OCI-LY7 (cell line): ENCODE measurements at regions not wholly inside any gene's neighbourhood (a gene's known extent, or its start where the extent isn't known, plus 50 kb on each side); places are given as distances from the start of the nearest gene placed in this dataset.

Experiments
- BruUV-seq: library from RNA; stranded (reverse); fragments of 400-500 nt; replicated peaks from 2 replicates; lab custom pipeline; 2021; lab: Mats Ljungman, UMichigan
- CTCF ChIA-PET: fragments of 300-600 bp; sonication (Branson Sonifier 250); formaldehyde crosslinking; loops from one replicate; lab custom pipeline; 2022; ENCODE audit warnings: antibody characterized with exemption; ENCODE audit not compliant: unreplicated experiment; lab: Charles Lee
- POLR2A ChIA-PET: fragments of 300-600 bp; sonication (Branson Sonifier 250); formaldehyde crosslinking; loops from one replicate; lab custom pipeline; 2022; ENCODE audit warnings: antibody characterized with exemption; lab: Charles Lee
- DNase-seq: peaks from one replicate; pipeline ENCODE4 v3.0.0-alpha.2; 2015; ENCODE audit warnings: low spot score
- H2AFZ ChIP-seq: fragments of 200-600 bp; sonication (generic), shearing (Covaris generic); 2 replicates; pipeline ENCODE4 v1.6.1; 2014; ENCODE audit warnings: mild to moderate bottlenecking, antibody characterized with exemption, low read length, moderate library complexity
- H3K27ac ChIP-seq: fragments of 200-600 bp; sonication (generic); 2 replicates; pipeline ENCODE4 v1.5.1; 2014; ENCODE audit warnings: mixed run types, low read depth, mild to moderate bottlenecking, moderate library complexity, low read length, inconsistent platforms; ENCODE audit not compliant: poor library complexity, severe bottlenecking
- H3K36me3 ChIP-seq: fragments of 200-600 bp; sonication (generic); 2 replicates; pipeline ENCODE4 v1.6.1; 2014; ENCODE audit warnings: mild to moderate bottlenecking, antibody characterized with exemption, low read length, moderate library complexity, mixed read lengths; ENCODE audit not compliant: insufficient read depth
- H3K4me1 ChIP-seq: fragments of 200-600 bp; sonication (generic); 2 replicates; pipeline ENCODE4 v1.5.1; 2014; ENCODE audit warnings: mild to moderate bottlenecking, low read length; ENCODE audit not compliant: insufficient read depth, poor library complexity, severe bottlenecking
- H3K4me2 ChIP-seq: fragments of 200-600 bp; sonication (generic); 2 replicates; pipeline ENCODE4 v1.6.1; 2014; ENCODE audit warnings: mild to moderate bottlenecking, low read length
- H3K4me3 ChIP-seq: fragments of 200-600 bp; sonication (generic); 2 replicates; pipeline ENCODE4 v1.5.1; 2014; ENCODE audit warnings: mild to moderate bottlenecking, low read depth, low read length; ENCODE audit not compliant: poor library complexity, severe bottlenecking
- H3K79me2 ChIP-seq: fragments of 200-600 bp; sonication (generic); 2 replicates; pipeline ENCODE4 v1.6.1; 2016; ENCODE audit warnings: low read depth, mild to moderate bottlenecking, low read length, moderate library complexity, mixed read lengths; ENCODE audit not compliant: insufficient read depth
- H3K9me2 ChIP-seq: fragments of 200-600 bp; sonication (generic); 2 replicates; pipeline ENCODE4 v1.6.1; 2016; ENCODE audit warnings: mild to moderate bottlenecking, low read length, mixed read lengths; ENCODE audit not compliant: insufficient read depth
- H3K9me3 ChIP-seq: fragments of 200-600 bp; sonication (generic); 2 replicates; pipeline ENCODE4 v1.6.1; 2014; ENCODE audit warnings: mild to moderate bottlenecking, mixed run types, low read length, mixed read lengths
- H4K20me1 ChIP-seq: fragments of 200-600 bp; sonication (generic); 2 replicates; pipeline ENCODE4 v1.6.1; 2014; ENCODE audit warnings: mild to moderate bottlenecking, antibody characterized with exemption, low read length, moderate library complexity, mixed read lengths; ENCODE audit not compliant: insufficient read depth
- CTCF ChIP-seq: fragments of 200-600 bp; sonication (generic); conservative IDR thresholded peaks from 2 replicates; pipeline ENCODE4 v1.5.1; 2014; ENCODE audit warnings: mild to moderate bottlenecking, antibody characterized with exemption, low read length, moderate library complexity, mixed read lengths
- EZH2phosphoT487 ChIP-seq: fragments of 200-600 bp; sonication (generic); IDR thresholded peaks from 2 replicates; pipeline ENCODE4 v1.6.1; 2018; ENCODE audit warnings: low read depth, borderline replicate concordance, mild to moderate bottlenecking, mixed run types, antibody characterized with exemption, low read length, moderate library complexity, mixed read lengths
- intact Hi-C: fragments of 100-400 bp; cut with micrococcal nuclease; formaldehyde crosslinking; loops from one replicate; pipeline ENCODE4 v1.10.0; 2022; ENCODE audit not compliant: unreplicated experiment

- TF ChIP-seq CTCF (no peak), EZH2phosphoT487 (no peak)
- BruUV-seq, result no TSS peak
- Histone ChIP-seq H3K27ac (no peak overlapping the region), H3K9me3 (no peaks in the 10 kb centered on the region), H3K4me3 (no peak overlapping the region), H3K36me3 (no peaks in the 10 kb centered on the region), H3K4me1 (no peaks in the 10 kb centered on the region), H3K79me2 (no peaks in the 10 kb centered on the region), H3K4me2 (no peak overlapping the region), H4K20me1 (no peaks in the 10 kb centered on the region), H3K9me2 (no peaks in the 10 kb centered on the region), H2AFZ (no peak overlapping the region)
- POLR2A ChIA-PET, result interaction anchor here (1.1 kb wide), 1 partner anchor 10 kb away, joined by 6 read pairs; no protein-coding TSS in a partner anchor
- no peak for DNase-seq
- intact Hi-C loops, result loop anchor here (10.0 kb wide), 1 partner anchor 679 kb away; no protein-coding TSS in a partner anchor
- CTCF ChIA-PET, result no interaction called here
Measured at GRCh38 chr4:181523973-181524372, 719.2 kb upstream of the TENM3 start.

- Histone ChIP-seq H3K4me2 (no peak overlapping the region), H2AFZ (no peak overlapping the region), H3K9me3 (no peaks in the 10 kb centered on the region), H3K79me2 (no peaks in the 10 kb centered on the region), H3K4me3 (no peak overlapping the region), H3K9me2 (no peaks in the 10 kb centered on the region), H4K20me1 (no peaks in the 10 kb centered on the region), H3K4me1 (no peaks in the 10 kb centered on the region), H3K27ac (no peak overlapping the region), H3K36me3 (no peaks in the 10 kb centered on the region)
- CTCF ChIA-PET, result no interaction called here
- TF ChIP-seq EZH2phosphoT487, result no peak
- no peak for TF ChIP-seq CTCF
- intact Hi-C loops, result loop anchor here (10.0 kb wide), 1 partner anchor 680 kb away; no protein-coding TSS in a partner anchor
- no peak for DNase-seq
- no TSS peak for BruUV-seq
- POLR2A ChIA-PET, result no interaction called here
Measured at GRCh38 chr4:181524499-181524898, 718.7 kb upstream of the TENM3 start.

GRCh38 chr4:181525634-181526033 lies 717.6 kb upstream of the TENM3 start:
- no peaks in the 10 kb centered on the region for H4K20me1 ChIP-seq
- H2AFZ ChIP-seq, result no peak overlapping the region
- H3K79me2 ChIP-seq, result no peaks in the 10 kb centered on the region
- no peaks in the 10 kb centered on the region for H3K9me3 ChIP-seq
- H3K4me2 ChIP-seq, result no peak overlapping the region
- no peak overlapping the region for H3K4me3 ChIP-seq
- no peaks in the 10 kb centered on the region for H3K4me1 ChIP-seq
- H3K27ac ChIP-seq, result no peak overlapping the region
- BruUV-seq, result no TSS peak
- no peaks in the 10 kb centered on the region for H3K9me2 ChIP-seq
- H3K36me3 ChIP-seq, result no peaks in the 10 kb centered on the region
- POLR2A ChIA-PET, result no interaction called here
- TF ChIP-seq EZH2phosphoT487 (no peak), CTCF (no peak)
- DNase-seq, result peak; percentile 4
- CTCF ChIA-PET, result no interaction called here
- intact Hi-C loops, result loop anchor here (5.0 to 10.0 kb wide), 2 partner anchors 681 to 863 kb away; no protein-coding TSS in a partner anchor
